GM19238 (cell line): ENCODE measurements at regions not wholly inside any gene's neighbourhood (a gene's known extent, or its start where the extent isn't known, plus 50 kb on each side); places are given as distances from the start of the nearest gene placed in this dataset.

ENCODE experiments used
- DNase-seq: peaks from one replicate; pipeline ENCODE4 v3.0.0; 2011; ENCODE audit warnings: low spot score; ENCODE audit not compliant: insufficient read length

DNA sequence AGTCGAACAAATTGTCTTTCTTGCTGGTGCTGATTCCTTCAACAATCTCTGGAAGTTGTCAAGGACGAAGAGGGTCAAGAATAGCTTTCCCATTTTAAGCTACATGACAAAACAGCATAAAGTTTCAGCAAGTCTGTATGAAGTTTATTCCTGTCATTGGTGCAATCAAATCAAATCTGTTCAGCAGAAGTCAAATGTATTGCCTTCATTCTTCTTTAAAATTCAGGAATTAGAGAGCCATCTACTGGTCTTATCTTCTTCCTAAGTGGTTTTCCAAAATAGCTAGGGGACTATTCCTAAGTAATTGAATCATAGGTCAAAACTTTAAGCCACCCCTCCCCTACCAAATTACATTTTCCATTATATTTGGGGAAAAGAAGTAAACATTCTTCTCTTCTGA lies 990.2 kb downstream of the GALC start:
- no peak for DNase-seq

DNA sequence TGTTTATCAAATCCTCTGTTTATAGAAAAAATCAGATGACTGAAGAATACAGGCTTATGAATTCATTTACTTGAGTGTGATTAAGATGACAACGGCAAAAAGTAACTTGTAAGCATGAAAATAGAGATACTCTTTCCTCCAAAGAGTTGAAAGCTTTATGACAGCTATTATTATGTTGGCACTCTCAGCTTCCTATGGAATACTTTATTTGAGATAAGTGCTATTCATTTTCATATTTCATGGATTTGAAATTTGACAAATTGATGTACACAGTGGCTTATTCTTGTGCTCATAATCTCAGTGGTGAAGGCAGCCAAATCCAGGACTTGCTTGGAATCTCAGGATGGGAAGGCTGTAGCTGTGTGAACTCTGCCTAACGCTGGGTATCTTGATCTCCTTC lies 991.6 kb downstream of the GALC start:
- DNase-seq = no peak

DNA sequence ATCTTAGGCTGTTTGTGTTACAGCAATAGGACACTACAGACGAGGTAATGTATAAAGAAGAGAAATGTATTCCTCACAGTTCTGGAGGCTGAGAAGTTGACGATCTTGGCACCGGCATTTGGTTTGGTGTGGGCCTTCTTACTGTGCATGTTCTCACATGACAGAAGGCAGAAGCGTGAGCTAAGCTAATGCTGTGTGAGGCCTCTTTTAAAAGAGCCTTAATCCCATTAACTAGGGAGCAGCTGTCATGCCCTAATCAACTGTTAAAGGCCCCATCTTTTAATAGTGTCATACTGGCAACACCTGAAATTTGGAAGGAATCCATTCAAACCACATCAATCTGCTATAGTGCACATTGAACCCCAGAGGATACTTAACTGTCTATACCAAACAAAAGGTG lies 992.9 kb downstream of the GALC start:
- no peak for DNase-seq

DNA sequence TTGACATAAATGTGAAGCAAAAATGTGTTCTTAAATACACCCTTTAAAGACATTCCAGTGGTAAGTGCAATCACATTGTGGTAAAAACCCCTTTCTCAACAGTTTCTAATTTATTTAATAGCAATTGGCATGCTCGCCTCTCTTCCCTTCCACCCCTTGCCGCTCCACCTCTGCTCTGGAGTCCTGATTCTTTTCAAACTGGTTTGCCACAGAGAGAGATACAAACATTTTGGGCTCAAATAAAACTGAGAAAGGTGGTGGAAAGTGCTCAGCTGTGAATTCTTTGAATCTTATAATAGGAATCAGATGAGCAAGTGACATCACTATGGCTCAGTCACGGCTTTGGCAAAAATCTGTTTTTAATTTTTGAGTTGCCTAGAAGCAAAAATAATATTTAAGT lies 993.9 kb downstream of the GALC start:
- no peak for DNase-seq

DNA sequence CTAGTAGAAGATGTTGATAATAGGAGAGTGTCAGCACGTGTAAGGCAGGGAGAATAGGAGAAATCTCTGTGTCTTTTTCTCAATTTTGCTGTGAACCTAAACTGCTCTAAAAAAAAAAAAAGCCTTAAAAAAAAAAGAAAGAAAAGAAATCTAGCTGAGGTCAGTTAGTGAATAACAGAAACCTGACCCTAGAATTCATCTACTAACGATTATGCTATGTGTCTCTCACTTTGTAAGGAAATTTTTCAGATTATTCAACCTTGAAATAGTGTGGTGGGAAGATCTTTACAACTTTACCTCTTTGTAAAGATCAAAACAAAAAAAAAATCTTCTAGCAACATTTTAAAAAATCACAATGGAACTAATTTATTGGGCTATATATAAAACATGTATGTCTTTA lies 995.7 kb downstream of the GALC start:
- no peak for DNase-seq

DNA sequence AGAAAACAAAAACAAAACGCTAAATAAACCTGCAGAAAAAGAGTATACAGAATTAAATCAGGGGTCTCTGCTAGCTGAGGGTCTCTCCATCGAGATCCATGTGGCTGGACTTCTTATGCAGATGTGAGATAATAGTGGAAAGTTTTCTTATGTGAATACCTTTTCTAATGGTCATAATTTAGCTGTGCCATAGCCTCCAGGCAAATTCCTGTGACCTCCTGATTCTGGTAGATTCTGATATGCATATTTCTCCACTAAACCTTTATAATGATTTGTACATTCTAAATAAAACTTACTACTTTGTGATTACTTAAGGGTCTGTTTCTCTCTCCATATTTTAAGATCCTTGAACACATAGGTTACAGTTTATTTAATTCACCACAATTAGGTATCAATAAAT lies 1002.6 kb downstream of the GALC start:
- DNase-seq = no peak

DNA sequence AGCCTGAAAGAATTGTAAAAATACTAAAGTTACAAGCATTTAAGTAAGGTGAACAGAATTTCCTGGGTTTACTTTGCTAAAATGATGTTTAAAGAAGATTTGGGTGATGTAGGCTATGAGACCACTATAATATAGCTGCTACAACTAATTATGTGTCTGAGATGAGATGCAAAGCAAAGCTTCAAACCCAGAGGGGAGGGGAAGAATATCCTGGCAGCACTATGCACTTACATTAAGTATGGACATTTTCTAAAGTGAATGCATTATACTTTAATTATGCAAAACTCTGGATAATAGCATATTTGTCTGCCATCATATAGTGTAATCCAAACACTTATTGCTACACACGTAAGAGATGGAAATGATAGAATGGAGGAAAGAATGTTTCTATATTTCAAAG lies 1003.7 kb downstream of the GALC start:
- DNase-seq = no peak

DNA sequence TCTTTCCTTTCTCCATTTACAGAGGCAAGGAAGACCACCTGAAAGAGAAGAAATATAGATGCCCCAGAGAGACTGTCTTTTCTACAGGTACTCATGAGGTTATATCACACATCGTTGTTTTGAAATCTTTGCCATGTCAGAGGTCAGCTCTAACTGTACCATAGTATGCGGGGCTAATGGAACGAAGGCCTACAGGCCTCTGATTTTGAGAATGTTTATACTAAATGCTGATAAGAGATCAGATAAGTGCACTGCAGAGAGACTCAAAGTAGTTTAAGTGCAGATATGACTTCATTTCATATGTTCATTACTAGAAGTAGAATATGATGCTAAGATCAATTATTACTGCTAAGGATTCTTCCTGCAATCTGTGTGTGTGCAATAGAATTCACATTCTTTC lies 1005.0 kb downstream of the GALC start:
- no peak for DNase-seq

DNA sequence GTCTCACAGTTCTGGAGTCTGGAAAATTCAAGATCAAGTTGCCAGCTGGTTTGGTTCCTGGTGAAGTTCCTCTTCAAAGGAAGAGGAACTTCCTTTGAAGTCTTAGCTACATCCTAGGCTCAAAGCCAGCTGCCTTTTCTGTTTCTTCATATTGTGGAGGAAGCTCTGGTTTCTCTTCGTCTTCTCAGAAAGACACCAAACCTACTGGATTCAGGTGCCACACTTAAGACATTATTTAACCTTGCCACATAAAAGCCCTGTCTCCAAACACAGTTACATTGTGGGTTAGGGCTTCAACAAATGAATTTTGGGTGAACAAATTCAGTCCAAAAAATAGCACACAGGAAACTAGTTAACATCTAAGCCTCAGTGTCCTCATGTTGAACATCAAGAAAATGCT lies 1019.8 kb downstream of the GALC start:
- no peak for DNase-seq

DNA sequence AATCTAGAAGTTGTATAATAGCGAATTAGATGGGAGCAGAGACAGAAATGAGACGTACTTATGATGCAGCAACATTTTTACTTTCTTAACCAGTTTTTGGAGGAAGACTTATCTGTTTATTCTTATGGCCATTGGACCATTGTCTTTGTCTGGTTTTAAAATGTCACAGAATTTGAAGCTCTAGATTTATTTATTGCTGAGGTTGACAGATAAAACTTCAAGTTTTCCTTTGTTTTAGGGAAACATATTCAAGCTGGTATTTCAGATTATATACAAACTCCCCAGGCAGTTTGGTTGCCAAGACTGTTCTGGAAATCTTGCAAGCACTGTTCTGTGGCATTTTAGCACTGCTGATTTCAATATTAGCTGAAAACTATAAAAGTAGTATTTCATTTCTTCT lies 1021.7 kb downstream of the GALC start:
- DNase-seq = no peak

DNA sequence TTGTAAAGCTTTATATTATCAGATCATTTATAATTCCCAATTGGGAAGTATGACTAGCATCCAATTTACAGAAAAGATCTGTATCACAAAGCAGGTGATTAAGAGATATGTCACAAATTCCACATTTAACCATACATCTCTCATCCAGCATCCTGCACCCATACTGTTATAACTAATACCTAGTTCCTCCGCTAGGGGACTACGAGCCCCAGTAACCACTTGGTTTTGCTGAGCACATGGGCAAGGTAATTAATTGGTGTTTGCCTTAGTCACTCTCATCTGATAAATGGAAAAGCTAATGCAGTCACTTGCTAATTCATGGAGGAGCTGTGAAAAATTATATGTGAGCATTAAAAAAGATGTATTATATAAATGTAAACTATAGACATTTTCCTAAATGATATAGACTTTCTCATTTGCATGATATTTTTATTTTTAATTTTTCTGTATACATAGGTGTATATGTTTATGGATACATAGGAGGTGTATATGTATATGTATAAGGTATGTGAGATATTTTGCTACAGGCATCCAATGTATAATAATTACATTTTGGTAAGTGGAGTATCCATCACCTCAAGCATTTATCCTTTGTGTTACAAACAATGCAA lies 1031.8 kb downstream of the GALC start:
- no peak for DNase-seq

DNA sequence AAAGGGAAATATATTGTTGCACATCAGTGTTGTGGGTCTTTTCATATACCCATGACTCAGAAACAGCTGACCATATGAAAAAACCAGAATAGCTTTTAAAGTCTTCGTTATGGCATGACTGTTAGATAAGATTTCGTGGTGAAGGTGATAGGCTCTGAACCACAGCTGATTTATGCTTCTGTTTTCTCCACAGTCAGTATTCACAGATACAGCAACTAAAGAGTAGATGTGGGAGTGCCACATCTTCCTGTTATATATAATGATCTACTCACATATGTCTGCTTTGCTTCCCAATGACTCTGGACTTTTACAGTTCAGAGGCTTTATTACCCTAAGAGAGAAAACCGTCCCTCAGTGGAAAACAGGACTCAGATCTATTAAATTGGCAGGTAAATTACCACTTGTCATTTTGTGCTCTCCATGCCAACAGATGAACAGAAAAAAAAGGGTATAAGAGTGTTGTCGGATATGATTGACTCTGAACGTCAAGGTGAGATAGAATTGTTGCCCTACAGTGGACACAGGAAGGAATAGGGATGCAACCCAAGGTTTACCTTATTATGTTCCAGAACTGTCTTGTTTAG lies 1037.1 kb downstream of the GALC start:
- no peak for DNase-seq

DNA sequence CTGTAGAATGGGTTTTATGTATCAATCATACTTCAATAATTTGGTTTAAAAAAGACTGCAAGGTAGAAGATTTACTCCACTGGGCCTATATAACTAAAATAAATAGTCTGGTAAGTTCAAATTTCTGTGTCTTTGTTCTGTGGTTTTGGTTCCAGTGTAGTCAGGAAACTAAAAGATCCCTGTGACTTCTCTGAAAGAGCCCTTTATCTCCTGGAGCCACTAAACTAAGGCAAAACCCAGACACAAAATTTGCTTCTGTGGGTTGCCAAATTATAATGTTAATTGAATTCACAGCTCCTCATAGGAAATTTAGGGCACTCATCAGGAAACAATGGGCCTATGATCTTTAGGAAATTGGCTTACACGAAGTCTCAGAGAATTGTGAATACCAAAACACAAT lies 1038.4 kb downstream of the GALC start:
- DNase-seq = no peak

DNA sequence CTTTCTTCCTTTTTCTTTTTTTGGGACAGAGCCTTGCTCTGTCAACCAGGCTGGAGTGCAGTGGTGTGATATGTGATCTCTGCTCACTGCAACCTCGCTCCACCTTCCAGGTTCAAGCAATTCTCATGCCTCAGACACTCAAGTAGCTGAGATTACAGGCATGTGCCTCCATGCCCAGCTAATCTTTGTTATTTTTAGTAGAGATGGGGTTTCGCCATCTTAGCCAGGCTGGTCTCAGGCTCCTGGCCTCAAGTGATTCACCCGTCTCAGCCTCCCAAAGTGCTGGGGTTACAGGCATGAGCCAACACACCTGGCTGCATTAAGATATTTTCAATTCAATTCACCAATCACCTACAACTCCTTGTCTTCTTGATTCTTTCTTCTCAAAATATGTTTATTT lies 1046.5 kb downstream of the GALC start:
- no peak for DNase-seq

DNA sequence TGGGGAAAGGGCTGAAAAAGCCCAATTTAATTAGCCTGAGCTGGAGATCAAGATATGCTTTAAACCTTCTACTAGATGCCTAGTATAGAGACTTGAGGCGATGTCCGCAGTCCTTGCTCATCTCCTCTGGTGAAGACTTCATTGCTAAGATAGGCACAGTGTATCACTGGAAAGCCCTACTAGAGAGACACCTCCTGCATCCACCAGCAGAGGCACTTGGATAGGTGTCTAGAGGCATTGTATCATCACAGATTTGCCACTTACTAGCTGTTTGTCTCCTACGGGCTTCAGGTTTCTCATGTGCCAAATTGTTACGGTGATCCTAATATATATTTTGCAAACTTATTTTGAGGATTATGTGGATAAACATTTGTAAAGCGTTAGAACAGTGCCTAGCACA lies 1048.5 kb downstream of the GALC start:
- DNase-seq = no peak

DNA sequence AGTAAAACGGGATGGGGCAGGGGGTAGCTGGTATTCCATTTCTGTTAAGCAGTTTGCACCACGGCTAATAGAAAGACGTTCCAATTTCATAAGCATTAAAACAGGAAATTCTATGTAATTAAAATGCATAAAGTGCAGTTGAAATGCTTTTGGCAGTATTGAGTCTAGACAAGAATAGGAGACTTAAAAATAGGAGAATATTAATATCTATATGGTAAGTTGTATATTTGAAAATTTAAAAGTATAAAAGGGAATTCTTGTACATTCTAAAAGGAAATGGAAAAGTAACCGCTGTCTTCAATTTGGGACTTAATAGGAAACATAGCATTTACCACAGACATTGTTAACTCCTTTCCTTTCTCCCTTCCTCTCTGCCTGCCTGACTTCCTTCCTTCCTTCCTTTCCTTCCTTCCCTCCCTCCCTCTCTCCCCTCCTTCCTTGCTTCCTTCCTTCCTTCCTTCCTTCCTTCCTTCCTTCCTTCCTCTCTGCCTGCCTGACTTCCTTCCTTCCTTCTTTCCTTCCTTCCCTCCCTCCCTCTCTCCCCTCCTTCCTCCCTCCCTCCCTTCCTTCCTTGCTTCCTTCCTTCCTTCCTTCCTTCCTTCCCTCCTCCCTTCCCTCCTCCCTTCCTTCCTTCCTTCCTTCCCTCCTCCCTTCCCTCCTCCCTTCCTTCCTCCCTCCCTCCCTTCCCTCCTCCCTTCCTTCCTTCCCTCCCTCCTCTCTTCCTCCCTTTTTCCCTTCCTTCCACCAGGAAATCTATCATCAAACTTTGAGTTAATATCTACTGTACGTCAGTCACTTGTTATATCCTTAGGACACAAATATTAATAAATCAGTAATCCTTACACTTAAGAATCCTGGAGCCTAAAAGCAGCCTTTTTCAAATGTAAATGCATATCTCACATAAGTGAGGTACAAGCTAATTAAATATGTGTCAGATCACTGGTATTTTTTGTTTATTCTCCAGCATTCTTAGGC lies 1049.3 kb downstream of the GALC start:
- no peak for DNase-seq

DNA sequence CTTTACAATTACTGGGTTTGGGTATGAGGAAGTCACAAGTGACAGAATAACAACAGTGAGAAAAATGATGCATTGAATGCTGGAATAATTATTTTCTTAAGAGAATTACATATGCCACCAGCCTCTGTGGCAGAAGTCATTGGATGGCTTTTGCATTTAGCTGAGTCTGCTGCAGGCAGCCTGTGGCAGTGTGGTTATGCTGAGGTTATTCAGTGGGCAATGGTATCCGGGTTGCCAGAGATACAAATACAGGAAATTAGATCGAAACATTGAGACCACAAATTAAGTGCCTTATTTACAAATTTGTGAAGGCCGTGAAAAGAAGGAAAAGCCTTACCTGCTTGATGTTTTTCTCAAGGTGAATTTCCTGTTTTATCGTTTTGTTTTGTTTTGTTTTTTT lies 1050.0 kb downstream of the GALC start:
- DNase-seq = no peak

DNA sequence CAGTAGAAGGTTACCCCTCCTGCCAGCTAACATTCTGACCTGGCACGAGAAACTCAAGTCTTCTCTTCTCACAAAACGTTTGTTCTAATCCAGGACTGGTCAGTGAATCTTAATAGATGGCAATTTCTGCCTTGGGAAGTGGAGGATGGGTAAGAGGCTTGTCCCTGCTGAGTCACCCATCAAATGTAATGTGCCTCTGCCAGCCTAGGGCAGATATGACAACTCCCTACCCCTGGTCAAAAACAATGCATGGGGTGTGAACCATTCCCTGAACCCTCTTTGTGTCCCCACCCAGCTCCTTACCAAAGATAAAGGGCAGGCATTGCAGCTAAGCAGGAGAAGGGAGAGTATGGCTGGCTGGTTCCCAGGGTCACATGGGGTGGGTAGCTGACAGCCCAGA lies 1052.9 kb downstream of the GALC start:
- DNase-seq = no peak

DNA sequence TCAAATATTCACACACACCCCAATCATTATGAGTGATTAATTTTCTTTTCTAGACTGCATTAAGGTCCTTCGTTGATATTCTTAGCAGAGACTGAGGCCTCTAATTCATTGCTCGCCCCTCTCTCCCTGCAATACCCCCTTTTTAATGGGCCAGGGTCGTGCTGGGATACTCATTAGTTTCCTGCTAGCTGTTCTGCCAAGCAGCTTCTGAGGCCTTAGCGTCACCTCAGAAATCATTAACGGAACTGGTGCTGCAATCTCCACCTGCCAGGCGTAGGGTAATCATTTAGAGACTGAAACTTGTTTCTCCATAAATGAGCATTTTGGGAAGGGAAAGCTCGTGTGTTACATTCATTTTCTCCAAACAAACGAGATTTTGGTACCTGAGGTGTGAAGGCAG lies 1054.7 kb downstream of the GALC start:
- no peak for DNase-seq

DNA sequence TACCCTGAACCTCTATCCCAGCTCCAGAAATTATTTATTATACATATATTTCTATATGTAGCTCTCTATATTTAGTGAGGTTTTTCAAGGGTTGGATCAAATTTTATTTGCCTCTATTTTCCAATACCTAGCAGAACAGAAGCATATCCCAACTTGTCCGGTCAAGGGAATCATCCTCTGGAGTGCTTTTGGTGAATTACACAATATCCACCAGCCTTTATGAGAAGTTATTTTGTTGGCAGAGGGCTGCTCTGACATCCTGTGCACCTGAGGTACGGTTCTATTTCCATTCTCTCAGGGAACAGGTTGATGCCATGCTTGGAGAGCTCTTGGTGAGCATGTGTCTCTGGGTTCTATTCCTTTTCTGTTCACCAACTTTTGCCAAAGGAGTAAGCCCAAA lies 1056.4 kb downstream of the GALC start:
- DNase-seq = no peak

DNA sequence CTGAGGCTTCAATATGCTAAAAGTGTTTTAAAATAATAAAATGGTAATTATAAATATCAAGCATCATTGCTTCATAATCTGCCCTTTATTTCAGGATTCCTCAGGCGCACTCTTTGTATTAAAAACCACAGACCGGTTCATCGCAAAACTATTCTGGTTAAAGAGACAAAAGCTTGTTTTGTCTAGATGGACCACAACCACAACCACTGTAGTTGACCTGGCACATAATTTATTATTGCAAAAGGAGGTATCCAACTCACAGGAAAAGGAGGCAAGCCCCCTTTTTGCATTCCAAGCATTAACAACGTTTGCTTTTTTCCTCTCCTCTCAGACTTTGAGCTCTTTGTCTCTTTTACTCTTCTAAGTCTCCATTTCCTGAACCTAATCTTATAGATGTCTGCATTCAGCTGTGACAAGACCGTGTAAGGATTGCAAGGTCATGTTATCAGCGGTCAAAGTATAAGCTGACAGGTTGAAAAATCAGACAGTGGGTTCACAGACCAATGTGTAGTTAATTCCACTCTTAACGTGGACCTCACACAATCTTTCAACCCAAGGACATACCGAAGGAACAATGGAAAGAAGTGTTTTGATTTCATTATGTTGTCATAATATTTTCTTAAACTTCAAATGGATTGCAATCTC lies 1057.6 kb downstream of the GALC start:
- no peak for DNase-seq

DNA sequence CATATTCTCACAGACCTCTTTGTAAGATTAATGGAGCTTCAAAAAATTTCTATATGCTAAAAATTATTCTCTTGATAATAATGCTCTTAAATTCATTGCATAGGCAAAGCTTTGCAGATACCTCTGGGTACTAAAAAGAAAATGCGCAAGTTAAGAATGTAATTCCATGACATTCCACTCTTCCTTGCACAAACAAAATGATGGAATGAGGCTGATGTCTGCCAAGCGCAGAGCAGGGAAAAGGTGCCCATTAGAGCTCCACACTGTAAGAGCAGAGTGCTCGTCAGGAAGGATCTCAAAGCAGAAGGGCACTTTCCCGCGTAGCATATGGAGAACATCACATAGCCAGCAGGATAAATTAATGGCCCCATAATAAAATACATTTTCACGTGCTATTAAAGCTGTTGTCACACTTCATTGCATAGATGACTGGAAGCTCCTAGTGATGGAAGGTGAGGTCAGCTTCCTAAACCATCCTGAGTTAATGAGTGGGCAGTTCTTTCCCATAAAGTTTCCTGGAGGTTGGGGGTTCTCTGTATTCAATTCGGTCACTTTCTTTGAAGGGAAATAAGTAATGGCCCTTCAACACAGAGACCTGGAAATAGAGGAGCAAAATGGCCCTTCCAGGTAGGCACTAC lies 1058.9 kb downstream of the GALC start:
- DNase-seq = no peak
